SJCRH30 (cell line): ENCODE measurements at regions not wholly inside any gene's neighbourhood (a gene's known extent, or its start where the extent isn't known, plus 50 kb on each side); places are given as distances from the start of the nearest gene placed in this dataset.

Source experiments
- DNase-seq, 2 experiments: peaks; one replicate each; pipeline ENCODE4 v3.0.0-alpha.2; 2015 to 2020
- H3K27ac ChIP-seq: fragments of 250-450 bp; sonication (Bioruptor Pico); 2 replicates; pipeline ENCODE4 v1.5.1; 2020; ENCODE audit warnings: mild to moderate bottlenecking, moderate library complexity
- H3K27me3 ChIP-seq: fragments of 250-450 bp; sonication (Bioruptor Pico); 2 replicates; pipeline ENCODE4 v1.5.1; 2020; ENCODE audit warnings: mild to moderate bottlenecking, moderate library complexity
- H3K36me3 ChIP-seq: fragments of 250-450 bp; sonication (Bioruptor Pico); 2 replicates; pipeline ENCODE4 v1.5.1; 2020; ENCODE audit warnings: mild to moderate bottlenecking, moderate library complexity
- H3K4me1 ChIP-seq: fragments of 250-450 bp; sonication (Bioruptor Pico); 2 replicates; pipeline ENCODE4 v1.5.1; 2020; ENCODE audit warnings: mild to moderate bottlenecking, moderate library complexity
- H3K4me3 ChIP-seq: fragments of 250-450 bp; sonication (Bioruptor Pico); 2 replicates; pipeline ENCODE4 v1.5.1; 2020; ENCODE audit warnings: mild to moderate bottlenecking, moderate library complexity
- H3K9me3 ChIP-seq: fragments of 250-450 bp; sonication (Bioruptor Pico); replicated peaks from 2 replicates; pipeline ENCODE4 v1.5.1; 2020; ENCODE audit warnings: mild to moderate bottlenecking, moderate library complexity

- Histone ChIP-seq H3K36me3 (no peaks in the 10 kb centered on the region), H3K4me3 (no peak overlapping the region), H3K4me1 (peaks cover 14% of the 10 kb centered on the region), H3K27me3 (no peaks in the 10 kb centered on the region), H3K27ac (no peak overlapping the region), H3K9me3 (no peaks in the 10 kb centered on the region)
- DNase-seq = peak; percentile 40 to 71
These were observed 796.8 kb downstream of the XPNPEP1 start for GRCh38 chr10:109126541-109126940.

GRCh38 chr10:109126016-109126415 lies 797.3 kb downstream of the XPNPEP1 start:
- Histone ChIP-seq H3K27ac (no peak overlapping the region), H3K36me3 (no peaks in the 10 kb centered on the region), H3K27me3 (no peaks in the 10 kb centered on the region), H3K4me1 (peaks cover 14% of the 10 kb centered on the region), H3K9me3 (no peaks in the 10 kb centered on the region), H3K4me3 (no peak overlapping the region)
- DNase-seq = peak; percentile 9 to 47

GRCh38 chr10:109115179-109115578 lies 808.1 kb downstream of the XPNPEP1 start:
- no peaks in the 10 kb centered on the region for H3K36me3 ChIP-seq
- no peaks in the 10 kb centered on the region for H3K9me3 ChIP-seq
- no peaks in the 10 kb centered on the region for H3K4me1 ChIP-seq
- H3K27ac ChIP-seq = no peak overlapping the region
- DNase-seq = no peak
- no peak overlapping the region for H3K4me3 ChIP-seq
- no peaks in the 10 kb centered on the region for H3K27me3 ChIP-seq

- Histone ChIP-seq H3K4me1 (no peaks in the 10 kb centered on the region), H3K9me3 (no peaks in the 10 kb centered on the region), H3K36me3 (no peaks in the 10 kb centered on the region), H3K27ac (no peak overlapping the region), H3K4me3 (no peak overlapping the region), H3K27me3 (no peaks in the 10 kb centered on the region)
- no peak for DNase-seq
These were observed 808.7 kb downstream of the XPNPEP1 start for GRCh38 chr10:109114579-109114978.

- Histone ChIP-seq H3K36me3 (no peaks in the 10 kb centered on the region), H3K4me1 (no peaks in the 10 kb centered on the region), H3K9me3 (no peaks in the 10 kb centered on the region), H3K4me3 (no peak overlapping the region), H3K27me3 (no peaks in the 10 kb centered on the region), H3K27ac (no peak overlapping the region)
- no peak for DNase-seq
These were observed 816.7 kb downstream of the XPNPEP1 start for GRCh38 chr10:109106604-109107003.

- DNase-seq = no peak
- H3K36me3 ChIP-seq = no peaks in the 10 kb centered on the region
- no peaks in the 10 kb centered on the region for H3K9me3 ChIP-seq
- H3K4me1 ChIP-seq = no peaks in the 10 kb centered on the region
- no peak overlapping the region for H3K27ac ChIP-seq
- H3K4me3 ChIP-seq = no peak overlapping the region
- no peaks in the 10 kb centered on the region for H3K27me3 ChIP-seq
These were observed 817.6 kb downstream of the XPNPEP1 start for GRCh38 chr10:109105725-109106124.

- Histone ChIP-seq H3K27ac (no peak overlapping the region), H3K36me3 (no peaks in the 10 kb centered on the region), H3K4me3 (no peak overlapping the region), H3K9me3 (no peaks in the 10 kb centered on the region), H3K27me3 (no peaks in the 10 kb centered on the region), H3K4me1 (no peaks in the 10 kb centered on the region)
- DNase-seq = no peak
These were observed 818.5 kb downstream of the XPNPEP1 start for GRCh38 chr10:109104806-109105205.

GRCh38 chr10:109103278-109103677 lies 820.0 kb downstream of the XPNPEP1 start:
- Histone ChIP-seq H3K27ac (no peak overlapping the region), H3K36me3 (no peaks in the 10 kb centered on the region), H3K4me3 (no peak overlapping the region), H3K27me3 (no peaks in the 10 kb centered on the region), H3K9me3 (no peaks in the 10 kb centered on the region), H3K4me1 (no peaks in the 10 kb centered on the region)
- no peak for DNase-seq

- Histone ChIP-seq H3K4me1 (no peaks in the 10 kb centered on the region), H3K4me3 (no peak overlapping the region), H3K27ac (no peak overlapping the region), H3K9me3 (no peaks in the 10 kb centered on the region), H3K27me3 (no peaks in the 10 kb centered on the region), H3K36me3 (no peaks in the 10 kb centered on the region)
- no peak for DNase-seq
These were observed 833.5 kb downstream of the XPNPEP1 start for GRCh38 chr10:109089779-109090178.

GRCh38 chr10:109071539-109071938 lies 851.8 kb downstream of the XPNPEP1 start:
- DNase-seq = no peak
- Histone ChIP-seq H3K36me3 (no peaks in the 10 kb centered on the region), H3K9me3 (no peaks in the 10 kb centered on the region), H3K27ac (no peak overlapping the region), H3K4me3 (no peak overlapping the region), H3K4me1 (no peaks in the 10 kb centered on the region), H3K27me3 (0 out of 2 replicates have a peak, but pooled peaks cover 2% of the 10 kb centered on the region)

GRCh38 chr10:109070492-109070891 lies 852.8 kb downstream of the XPNPEP1 start:
- Histone ChIP-seq H3K27ac (no peak overlapping the region), H3K4me3 (no peak overlapping the region), H3K36me3 (no peaks in the 10 kb centered on the region), H3K9me3 (no peaks in the 10 kb centered on the region), H3K4me1 (no peaks in the 10 kb centered on the region), H3K27me3 (0 out of 2 replicates have a peak, but pooled peaks cover 2% of the 10 kb centered on the region)
- no peak for DNase-seq

- H3K27me3 ChIP-seq = 0 out of 2 replicates have a peak, but pooled peaks cover 2% of the 10 kb centered on the region
- H3K27ac ChIP-seq = no peak overlapping the region
- no peaks in the 10 kb centered on the region for H3K9me3 ChIP-seq
- no peaks in the 10 kb centered on the region for H3K36me3 ChIP-seq
- no peak overlapping the region for H3K4me3 ChIP-seq
- no peaks in the 10 kb centered on the region for H3K4me1 ChIP-seq
- DNase-seq = no peak
These were observed 856.3 kb downstream of the XPNPEP1 start for GRCh38 chr10:109067031-109067430.

- no peak overlapping the region for H3K4me3 ChIP-seq
- H3K4me1 ChIP-seq = no peaks in the 10 kb centered on the region
- no peaks in the 10 kb centered on the region for H3K9me3 ChIP-seq
- H3K36me3 ChIP-seq = no peaks in the 10 kb centered on the region
- H3K27ac ChIP-seq = no peak overlapping the region
- 0 out of 2 replicates have a peak, but pooled peaks cover 2% of the 10 kb centered on the region for H3K27me3 ChIP-seq
- no peak for DNase-seq
These were observed 857.5 kb downstream of the XPNPEP1 start for GRCh38 chr10:109065821-109066220.

- Histone ChIP-seq H3K27me3 (no peaks in the 10 kb centered on the region), H3K36me3 (no peaks in the 10 kb centered on the region), H3K9me3 (no peaks in the 10 kb centered on the region), H3K27ac (no peak overlapping the region), H3K4me3 (no peak overlapping the region), H3K4me1 (no peaks in the 10 kb centered on the region)
- peak; percentile 24 to 42 for DNase-seq
These were observed 860.9 kb downstream of the XPNPEP1 start for GRCh38 chr10:109062371-109062770.

- no peak overlapping the region for H3K4me3 ChIP-seq
- no peaks in the 10 kb centered on the region for H3K4me1 ChIP-seq
- no peak for DNase-seq
- H3K9me3 ChIP-seq = no peaks in the 10 kb centered on the region
- H3K27ac ChIP-seq = no peak overlapping the region
- no peaks in the 10 kb centered on the region for H3K27me3 ChIP-seq
- H3K36me3 ChIP-seq = no peaks in the 10 kb centered on the region
These were observed 868.1 kb downstream of the XPNPEP1 start for GRCh38 chr10:109055243-109055642.

GRCh38 chr10:109047856-109048255 lies 875.5 kb downstream of the XPNPEP1 start:
- H3K4me3 ChIP-seq = no peak overlapping the region
- H3K9me3 ChIP-seq = no peaks in the 10 kb centered on the region
- no peak for DNase-seq
- H3K27ac ChIP-seq = no peak overlapping the region
- H3K4me1 ChIP-seq = no peaks in the 10 kb centered on the region
- no peaks in the 10 kb centered on the region for H3K36me3 ChIP-seq
- H3K27me3 ChIP-seq = no peaks in the 10 kb centered on the region
